ENCODE measurements at regions not wholly inside any gene's neighbourhood (a gene's known extent, or its start where the extent isn't known, plus 50 kb on each side); places are given as distances from the start of the nearest gene placed in this dataset.

GRCh38 chr14:43198465-43198864, 1308.6 kb downstream of the FSCB start:
- Histone ChIP-seq H3K9ac (ENCODE audit: low read depth, low read length) (no peak overlapping the region), H3K36me3 (ENCODE audit: insufficient read depth, low read length) (no peaks in the 10 kb centered on the region), H3K4me1 (ENCODE audit: insufficient read depth, low read length) (no peaks in the 10 kb centered on the region), H3K9me3 (ENCODE audit: control insufficient read depth, insufficient read depth, low read length) (no peaks in the 10 kb centered on the region)

GRCh38 chr14:43184540-43184939, 1322.5 kb downstream of the FSCB start:
- H3K9ac ChIP-seq (ENCODE audit: low read depth, low read length), result no peak overlapping the region
- peaks cover 7% of the 10 kb centered on the region; the same call in 1 of the 2 replicates for H3K4me1 ChIP-seq (ENCODE audit: insufficient read depth, low read length)
- no peaks in the 10 kb centered on the region for H3K9me3 ChIP-seq (ENCODE audit: control insufficient read depth, insufficient read depth, low read length)
- no peaks in the 10 kb centered on the region for H3K36me3 ChIP-seq (ENCODE audit: insufficient read depth, low read length)

- no peaks in the 10 kb centered on the region for H3K9me3 ChIP-seq (ENCODE audit: control insufficient read depth, insufficient read depth, low read length)
- H3K9ac ChIP-seq (ENCODE audit: low read depth, low read length), result no peak overlapping the region
- H3K36me3 ChIP-seq (ENCODE audit: insufficient read depth, low read length), result no peaks in the 10 kb centered on the region
- H3K4me1 ChIP-seq (ENCODE audit: insufficient read depth, low read length), result peaks cover 7% of the 10 kb centered on the region; the same call in 1 of the 2 replicates
Measured at GRCh38 chr14:43183916-43184315, 1323.2 kb downstream of the FSCB start.

GRCh38 chr14:43175896-43176295, 1331.2 kb downstream of the FSCB start:
- H3K36me3 ChIP-seq (ENCODE audit: insufficient read depth, low read length), result no peaks in the 10 kb centered on the region
- no peak overlapping the region for H3K9ac ChIP-seq (ENCODE audit: low read depth, low read length)
- no peaks in the 10 kb centered on the region for H3K4me1 ChIP-seq (ENCODE audit: insufficient read depth, low read length)
- H3K9me3 ChIP-seq (ENCODE audit: control insufficient read depth, insufficient read depth, low read length), result no peaks in the 10 kb centered on the region

- Histone ChIP-seq H3K9me3 (ENCODE audit: control insufficient read depth, insufficient read depth, low read length) (no peaks in the 10 kb centered on the region), H3K4me1 (ENCODE audit: insufficient read depth, low read length) (no peaks in the 10 kb centered on the region), H3K9ac (ENCODE audit: low read depth, low read length) (no peak overlapping the region), H3K36me3 (ENCODE audit: insufficient read depth, low read length) (no peaks in the 10 kb centered on the region)
Measured at GRCh38 chr14:43172899-43173548, 1334.1 kb downstream of the FSCB start.

- H3K9ac ChIP-seq (ENCODE audit: low read depth, low read length), result no peak overlapping the region
- no peaks in the 10 kb centered on the region for H3K36me3 ChIP-seq (ENCODE audit: insufficient read depth, low read length)
- H3K4me1 ChIP-seq (ENCODE audit: insufficient read depth, low read length), result no peaks in the 10 kb centered on the region
- H3K9me3 ChIP-seq (ENCODE audit: control insufficient read depth, insufficient read depth, low read length), result no peaks in the 10 kb centered on the region
Measured at GRCh38 chr14:43169722-43170121, 1337.4 kb downstream of the FSCB start.

- H3K9ac ChIP-seq (ENCODE audit: low read depth, low read length), result no peak overlapping the region
- H3K9me3 ChIP-seq (ENCODE audit: control insufficient read depth, insufficient read depth, low read length), result no peaks in the 10 kb centered on the region
- H3K36me3 ChIP-seq (ENCODE audit: insufficient read depth, low read length), result no peaks in the 10 kb centered on the region
- H3K4me1 ChIP-seq (ENCODE audit: insufficient read depth, low read length), result no peaks in the 10 kb centered on the region
Measured at GRCh38 chr14:43168371-43168925, 1338.6 kb downstream of the FSCB start.

GRCh38 chr14:43166163-43166562, 1340.9 kb downstream of the FSCB start:
- no peaks in the 10 kb centered on the region for H3K4me1 ChIP-seq (ENCODE audit: insufficient read depth, low read length)
- no peak overlapping the region for H3K9ac ChIP-seq (ENCODE audit: low read depth, low read length)
- no peaks in the 10 kb centered on the region for H3K9me3 ChIP-seq (ENCODE audit: control insufficient read depth, insufficient read depth, low read length)
- H3K36me3 ChIP-seq (ENCODE audit: insufficient read depth, low read length), result no peaks in the 10 kb centered on the region

- Histone ChIP-seq H3K4me1 (ENCODE audit: insufficient read depth, low read length) (no peaks in the 10 kb centered on the region), H3K9me3 (ENCODE audit: control insufficient read depth, insufficient read depth, low read length) (no peaks in the 10 kb centered on the region), H3K36me3 (ENCODE audit: insufficient read depth, low read length) (no peaks in the 10 kb centered on the region), H3K9ac (ENCODE audit: low read depth, low read length) (no peak overlapping the region)
Measured at GRCh38 chr14:43165651-43166050, 1341.4 kb downstream of the FSCB start.

- H3K4me1 ChIP-seq (ENCODE audit: insufficient read depth, low read length), result no peaks in the 10 kb centered on the region
- H3K9ac ChIP-seq (ENCODE audit: low read depth, low read length), result no peak overlapping the region
- H3K9me3 ChIP-seq (ENCODE audit: control insufficient read depth, insufficient read depth, low read length), result no peaks in the 10 kb centered on the region
Measured at GRCh38 chr14:43161477-43161876, 1345.6 kb downstream of the FSCB start.

GRCh38 chr14:43157661-43158060, 1349.4 kb downstream of the FSCB start:
- no peaks in the 10 kb centered on the region for H3K4me1 ChIP-seq (ENCODE audit: insufficient read depth, low read length)
- H3K9me3 ChIP-seq (ENCODE audit: control insufficient read depth, insufficient read depth, low read length), result no peaks in the 10 kb centered on the region
- no peak overlapping the region for H3K9ac ChIP-seq (ENCODE audit: low read depth, low read length)
- no peaks in the 10 kb centered on the region for H3K36me3 ChIP-seq (ENCODE audit: insufficient read depth, low read length)

More at GRCh38 chr14:43161477-43161876, 1345.6 kb downstream of the FSCB start:
- H3K36me3 ChIP-seq (ENCODE audit: insufficient read depth, low read length), result no peaks in the 10 kb centered on the region

- no peaks in the 10 kb centered on the region for H3K4me1 ChIP-seq (ENCODE audit: insufficient read depth, low read length)
- no peaks in the 10 kb centered on the region for H3K36me3 ChIP-seq (ENCODE audit: insufficient read depth, low read length)
- H3K9ac ChIP-seq (ENCODE audit: low read depth, low read length), result no peak overlapping the region
- H3K9me3 ChIP-seq (ENCODE audit: control insufficient read depth, insufficient read depth, low read length), result no peaks in the 10 kb centered on the region
Measured at GRCh38 chr14:43155924-43156323, 1351.2 kb downstream of the FSCB start.

GRCh38 chr14:43155258-43155657, 1351.8 kb downstream of the FSCB start:
- H3K36me3 ChIP-seq (ENCODE audit: insufficient read depth, low read length), result no peaks in the 10 kb centered on the region
- H3K4me1 ChIP-seq (ENCODE audit: insufficient read depth, low read length), result no peaks in the 10 kb centered on the region
- H3K9ac ChIP-seq (ENCODE audit: low read depth, low read length), result no peak overlapping the region
- no peaks in the 10 kb centered on the region for H3K9me3 ChIP-seq (ENCODE audit: control insufficient read depth, insufficient read depth, low read length)

GRCh38 chr14:43147485-43147884, 1359.6 kb downstream of the FSCB start:
- Histone ChIP-seq H3K9ac (ENCODE audit: low read depth, low read length) (no peak overlapping the region), H3K36me3 (ENCODE audit: insufficient read depth, low read length) (no peaks in the 10 kb centered on the region), H3K4me1 (ENCODE audit: insufficient read depth, low read length) (no peaks in the 10 kb centered on the region; the same call in 1 of the 2 replicates), H3K9me3 (ENCODE audit: control insufficient read depth, insufficient read depth, low read length) (no peaks in the 10 kb centered on the region)

- H3K36me3 ChIP-seq (ENCODE audit: insufficient read depth, low read length), result no peaks in the 10 kb centered on the region
- no peaks in the 10 kb centered on the region for H3K9me3 ChIP-seq (ENCODE audit: control insufficient read depth, insufficient read depth, low read length)
- H3K9ac ChIP-seq (ENCODE audit: low read depth, low read length), result no peak overlapping the region
- no peaks in the 10 kb centered on the region; the same call in 1 of the 2 replicates for H3K4me1 ChIP-seq (ENCODE audit: insufficient read depth, low read length)
Measured at GRCh38 chr14:43145361-43145760, 1361.7 kb downstream of the FSCB start.
